GM12875 (cell line): ENCODE measurements at regions not wholly inside any gene's neighbourhood (a gene's known extent, or its start where the extent isn't known, plus 50 kb on each side); places are given as distances from the start of the nearest gene placed in this dataset.

Source experiments
- H3K4me3 ChIP-seq: one replicate; pipeline ENCODE4 v1.5.1; 2011; ENCODE audit warnings: low read depth, low read length, control low read depth
- CTCF ChIP-seq: IDR thresholded peaks from 2 replicates; pipeline ENCODE4 v1.5.1; 2011; ENCODE audit warnings: low read depth, mild to moderate bottlenecking, control low read depth, inconsistent platforms, low read length, moderate library complexity, borderline replicate concordance; ENCODE audit not compliant: insufficient read depth

- TF ChIP-seq CTCF, result no peak
- no peak overlapping the region for H3K4me3 ChIP-seq
Measured at GRCh38 chr3:151581035-151581434, 120.2 kb upstream of the IGSF10 start.

- no peak for TF ChIP-seq CTCF
- H3K4me3 ChIP-seq, result no peak overlapping the region
Measured at GRCh38 chr3:151580591-151580990, 119.7 kb upstream of the IGSF10 start.

GRCh38 chr3:151579571-151580270 lies 118.9 kb upstream of the IGSF10 start:
- no peak overlapping the region for H3K4me3 ChIP-seq
- no peak for TF ChIP-seq CTCF

- no peak overlapping the region for H3K4me3 ChIP-seq
- 0 out of 2 replicates have a peak, but pooled peaks have one; percentile 15 for TF ChIP-seq CTCF
Measured at GRCh38 chr3:151578495-151578894, 117.6 kb upstream of the IGSF10 start.

DNA sequence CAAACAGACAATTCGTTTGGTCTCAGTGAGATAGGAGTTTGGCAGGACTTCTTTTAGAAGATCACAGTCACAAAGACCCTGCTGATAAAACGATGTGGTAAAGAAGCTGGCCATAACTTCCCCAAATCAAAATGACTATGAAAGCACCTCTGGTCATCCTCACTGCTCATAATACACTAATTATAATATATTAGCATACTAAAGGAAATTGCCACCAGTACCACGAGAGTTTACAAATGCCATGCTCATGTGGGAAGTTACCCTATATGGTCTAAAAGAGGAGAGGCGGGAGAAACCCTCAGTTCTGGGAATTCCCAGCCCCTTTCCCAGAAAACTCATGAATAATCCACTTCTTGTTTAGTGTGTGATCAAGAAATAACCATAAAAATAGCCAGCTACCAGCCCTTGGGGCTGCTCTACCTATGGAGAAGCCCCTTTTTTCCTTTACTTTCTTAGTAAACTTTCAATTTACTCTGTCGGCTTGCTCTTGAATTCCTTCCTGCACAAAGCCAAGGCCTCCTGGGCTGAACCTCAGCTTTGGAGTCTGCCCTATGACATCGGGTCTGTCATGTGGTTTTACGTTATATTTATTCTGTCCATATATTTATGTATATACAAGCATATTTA lies 115.8 kb upstream of the IGSF10 start:
- no peak for TF ChIP-seq CTCF
- H3K4me3 ChIP-seq, result no peak overlapping the region

GRCh38 chr3:151568184-151568583 lies 107.3 kb upstream of the IGSF10 start:
- TF ChIP-seq CTCF, result no peak
- no peak overlapping the region for H3K4me3 ChIP-seq

DNA sequence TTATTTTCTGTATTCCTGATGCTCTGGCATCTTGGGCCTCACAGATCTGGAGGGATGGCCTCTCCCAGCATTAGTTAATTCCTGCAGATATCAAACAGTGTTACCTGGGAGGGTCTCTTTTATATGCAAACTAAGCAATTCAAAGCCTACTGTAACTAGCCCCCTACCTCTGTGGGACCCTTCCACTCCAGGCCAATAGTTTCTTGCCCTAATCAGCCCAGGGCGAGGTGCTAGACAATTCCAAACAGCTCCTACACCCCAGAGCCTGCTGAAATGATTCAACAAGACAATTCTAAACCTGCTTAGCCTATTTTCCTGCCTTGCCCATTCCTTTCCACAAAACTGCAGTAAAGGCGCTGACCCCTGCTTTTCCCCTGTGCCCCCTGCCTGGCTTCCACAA lies 106.6 kb upstream of the IGSF10 start:
- TF ChIP-seq CTCF, result no peak
- no peak overlapping the region for H3K4me3 ChIP-seq
